ENCODE measurements at regions not wholly inside any gene's neighbourhood (a gene's known extent, or its start where the extent isn't known, plus 50 kb on each side); places are given as distances from the start of the nearest gene placed in this dataset.

DNA sequence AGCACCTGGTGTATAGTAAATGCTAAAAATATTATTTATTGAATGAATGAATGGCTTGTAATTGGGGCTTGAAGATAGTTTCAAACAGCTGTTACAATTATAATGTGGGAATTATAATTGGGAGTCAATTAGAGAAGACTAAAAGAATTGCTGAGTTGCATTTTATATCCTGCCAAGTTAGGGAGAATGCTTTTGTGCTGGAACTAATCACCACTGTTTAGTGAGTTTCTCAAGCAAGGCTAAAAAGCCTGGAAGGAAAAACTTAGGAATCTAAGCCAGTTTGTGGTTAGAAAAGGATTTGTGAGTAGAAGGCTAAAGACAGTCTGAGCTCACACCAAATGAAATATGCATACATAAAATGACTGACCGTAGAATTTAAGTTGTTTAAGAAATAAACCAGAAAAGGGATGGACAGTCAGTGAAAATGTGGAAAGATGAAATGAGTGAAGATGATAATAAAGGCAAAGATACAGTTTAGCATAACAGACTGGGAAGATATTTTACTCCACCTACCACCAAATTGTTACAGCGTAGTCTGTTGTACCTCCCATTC, 647.7 kb upstream of the FSHR start:
- no peak overlapping the region for H3K4me2 ChIP-seq
- ChIA-PET CTCF (interaction anchor here (1.0 to 2.5 kb wide), 2 partner anchors 20 to 342 kb away, joined by 3 to 6 read pairs; no protein-coding TSS in a partner anchor), POLR2A (no interaction called here)
- H3K79me2 ChIP-seq (ENCODE audit: insufficient read depth) = no peaks in the 10 kb centered on the region
- H3K27ac ChIP-seq (ENCODE audit: low read depth in 2 of 2, low read length in 1 of 2) = no peak overlapping the region
- no peaks in the 10 kb centered on the region for H3K9me2 ChIP-seq
- H4K20me1 ChIP-seq (ENCODE audit: insufficient read depth) = no peaks in the 10 kb centered on the region
- H3K9me3 ChIP-seq = no peaks in the 10 kb centered on the region
- WGBS (ENCODE audit: low lambda C conversion rate) = 51% methylated on average over 2 of the region's 2 CpGs
- no peak for DNase-seq
- H3K9ac ChIP-seq = no peak overlapping the region
- H3K4me3 ChIP-seq (ENCODE audit: low read depth in 2 of 2, low read length in 1 of 2) = no peak overlapping the region
- H3K36me3 ChIP-seq (replicated peaks in 1 of 2; ENCODE audit: control insufficient read depth in 1 of 2, insufficient read depth in 2 of 2, low read length in 1 of 2) = no peaks in the 10 kb centered on the region
- TF ChIP-seq TCF12 (IDR thresholded peaks at IDR 0.05) (no peak), RCOR1 (IDR thresholded peaks at IDR 0.05; ENCODE audit: low read length) (no peak), CHD2 (IDR thresholded peaks at IDR 0.05; ENCODE audit: low read length, partially characterized antibody) (no peak), EZH2phosphoT487 (IDR thresholded peaks at IDR 0.05; ENCODE audit: borderline replicate concordance, low read depth) (no peak), RXRA (IDR thresholded peaks at IDR 0.05; ENCODE audit: borderline replicate concordance, low read depth) (no peak), NFIC (IDR thresholded peaks at IDR 0.05; ENCODE audit: borderline replicate concordance) (no peak)
- TF ChIP-seq, protein P1, sequence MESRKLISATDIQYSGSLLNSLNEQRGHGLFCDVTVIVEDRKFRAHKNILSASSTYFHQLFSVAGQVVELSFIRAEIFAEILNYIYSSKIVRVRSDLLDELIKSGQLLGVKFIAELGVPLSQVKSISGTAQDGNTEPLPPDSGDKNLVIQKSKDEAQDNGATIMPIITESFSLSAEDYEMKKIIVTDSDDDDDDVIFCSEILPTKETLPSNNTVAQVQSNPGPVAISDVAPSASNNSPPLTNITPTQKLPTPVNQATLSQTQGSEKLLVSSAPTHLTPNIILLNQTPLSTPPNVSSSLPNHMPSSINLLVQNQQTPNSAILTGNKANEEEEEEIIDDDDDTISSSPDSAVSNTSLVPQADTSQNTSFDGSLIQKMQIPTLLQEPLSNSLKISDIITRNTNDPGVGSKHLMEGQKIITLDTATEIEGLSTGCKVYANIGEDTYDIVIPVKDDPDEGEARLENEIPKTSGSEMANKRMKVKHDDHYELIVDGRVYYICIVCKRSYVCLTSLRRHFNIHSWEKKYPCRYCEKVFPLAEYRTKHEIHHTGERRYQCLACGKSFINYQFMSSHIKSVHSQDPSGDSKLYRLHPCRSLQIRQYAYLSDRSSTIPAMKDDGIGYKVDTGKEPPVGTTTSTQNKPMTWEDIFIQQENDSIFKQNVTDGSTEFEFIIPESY (IDR thresholded peaks at IDR 0.05; ENCODE audit: borderline replicate concordance, low read depth) = no peak
- H2AFZ ChIP-seq (ENCODE audit: low read depth) = no peak overlapping the region
- H3K27me3 ChIP-seq (ENCODE audit: insufficient read depth) = no peaks in the 10 kb centered on the region
- H3F3A ChIP-seq (replicated peaks; ENCODE audit: insufficient read depth) = no peaks in the 10 kb centered on the region
- H3K4me1 ChIP-seq (ENCODE audit: control insufficient read depth in 1 of 2, insufficient read depth in 2 of 2, low read depth in 1 of 2, low read length in 1 of 2) = no peaks in the 10 kb centered on the region

DNA sequence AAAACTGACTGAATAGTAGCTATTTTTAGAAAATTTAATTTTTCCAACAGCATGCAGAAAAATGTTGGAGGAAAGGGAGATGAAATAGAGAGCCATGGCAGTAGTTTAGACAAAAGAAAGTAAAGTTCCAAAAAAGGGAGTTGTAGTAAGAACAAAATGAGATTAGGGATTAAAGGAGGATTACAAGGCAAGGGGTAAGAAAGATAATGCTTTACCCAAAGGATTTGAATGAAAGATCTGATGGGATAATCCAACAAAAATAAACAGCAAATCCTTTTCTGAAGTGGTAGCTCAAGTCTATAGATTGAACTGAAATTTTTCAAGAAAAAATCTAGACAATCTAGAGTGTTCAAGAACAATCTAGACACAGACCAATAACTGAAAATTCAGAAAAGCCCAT, 644.3 kb upstream of the FSHR start:
- ChIA-PET POLR2A (no interaction called here), CTCF (no interaction called here)
- Histone ChIP-seq H3K4me1 (ENCODE audit: control insufficient read depth in 1 of 2, insufficient read depth in 2 of 2, low read depth in 1 of 2, low read length in 1 of 2) (no peaks in the 10 kb centered on the region), H3F3A (replicated peaks; ENCODE audit: insufficient read depth) (no peaks in the 10 kb centered on the region), H3K27ac (ENCODE audit: low read depth in 2 of 2, low read length in 1 of 2) (no peak overlapping the region), H3K9me3 (no peaks in the 10 kb centered on the region), H3K9ac (no peak overlapping the region), H4K20me1 (ENCODE audit: insufficient read depth) (no peaks in the 10 kb centered on the region), H3K36me3 (replicated peaks in 1 of 2; ENCODE audit: control insufficient read depth in 1 of 2, insufficient read depth in 2 of 2, low read length in 1 of 2) (no peaks in the 10 kb centered on the region), H3K27me3 (ENCODE audit: insufficient read depth) (no peaks in the 10 kb centered on the region), H2AFZ (ENCODE audit: low read depth) (no peak overlapping the region), H3K4me2 (no peak overlapping the region), H3K79me2 (ENCODE audit: insufficient read depth) (no peaks in the 10 kb centered on the region), H3K4me3 (ENCODE audit: low read depth in 2 of 2, low read length in 1 of 2) (no peak overlapping the region), H3K9me2 (no peaks in the 10 kb centered on the region)
- no peak for TF ChIP-seq RXRA (IDR thresholded peaks at IDR 0.05; ENCODE audit: borderline replicate concordance, low read depth)
- no peak for TF ChIP-seq POLR2AphosphoS5 (IDR thresholded peaks at IDR 0.05; ENCODE audit: low read depth, low read length)
- TF ChIP-seq NFIC (IDR thresholded peaks at IDR 0.05; ENCODE audit: borderline replicate concordance) = no peak
- no peak for DNase-seq

DNA sequence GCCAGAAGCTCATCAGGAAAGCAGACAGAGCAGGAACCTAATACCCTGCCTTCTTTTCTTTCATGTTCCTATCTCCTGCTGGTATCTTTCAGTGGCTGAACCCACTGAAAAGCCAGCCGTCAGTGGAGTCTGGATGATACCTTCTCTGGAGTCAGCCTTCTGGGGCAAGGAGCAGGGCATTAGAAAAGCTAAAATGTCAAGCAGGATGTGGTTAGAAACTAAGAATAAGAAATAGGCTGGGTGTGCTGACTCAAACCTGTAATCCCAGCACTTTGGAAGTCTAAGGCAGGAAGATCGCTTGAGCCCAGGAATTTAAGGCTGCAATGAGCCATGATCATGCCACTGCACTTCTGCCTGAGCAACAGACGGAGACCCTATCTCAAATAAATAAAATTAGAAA, 642.0 kb upstream of the FSHR start:
- no peak for DNase-seq
- Histone ChIP-seq H3K4me1 (ENCODE audit: control insufficient read depth in 1 of 2, insufficient read depth in 2 of 2, low read depth in 1 of 2, low read length in 1 of 2) (no peaks in the 10 kb centered on the region), H3K9me3 (no peaks in the 10 kb centered on the region), H3K9ac (no peak overlapping the region), H3K9me2 (no peaks in the 10 kb centered on the region), H3K27ac (ENCODE audit: low read depth in 2 of 2, low read length in 1 of 2) (no peak overlapping the region), H3K4me2 (no peak overlapping the region), H4K20me1 (ENCODE audit: insufficient read depth) (no peaks in the 10 kb centered on the region), H3K79me2 (ENCODE audit: insufficient read depth) (no peaks in the 10 kb centered on the region), H3K36me3 (replicated peaks in 1 of 2; ENCODE audit: control insufficient read depth in 1 of 2, insufficient read depth in 2 of 2, low read length in 1 of 2) (no peaks in the 10 kb centered on the region), H2AFZ (ENCODE audit: low read depth) (no peak overlapping the region), H3F3A (replicated peaks; ENCODE audit: insufficient read depth) (no peaks in the 10 kb centered on the region), H3K27me3 (ENCODE audit: insufficient read depth) (no peaks in the 10 kb centered on the region), H3K4me3 (ENCODE audit: low read depth in 2 of 2, low read length in 1 of 2) (no peak overlapping the region)
- POLR2A ChIA-PET = no interaction called here
- CTCF ChIA-PET = no interaction called here
- WGBS (ENCODE audit: low lambda C conversion rate) = 26% methylated on average over 3 of the region's 3 CpGs
- no peak for TF ChIP-seq EZH2phosphoT487 (IDR thresholded peaks at IDR 0.05; ENCODE audit: borderline replicate concordance, low read depth)
- TF ChIP-seq RAD21 (IDR thresholded peaks at IDR 0.05; ENCODE audit: low read length) = no peak
- TF ChIP-seq FOSL2 (IDR thresholded peaks at IDR 0.05; ENCODE audit: borderline replicate concordance, low read depth) = no peak
- TF ChIP-seq, protein P2, sequence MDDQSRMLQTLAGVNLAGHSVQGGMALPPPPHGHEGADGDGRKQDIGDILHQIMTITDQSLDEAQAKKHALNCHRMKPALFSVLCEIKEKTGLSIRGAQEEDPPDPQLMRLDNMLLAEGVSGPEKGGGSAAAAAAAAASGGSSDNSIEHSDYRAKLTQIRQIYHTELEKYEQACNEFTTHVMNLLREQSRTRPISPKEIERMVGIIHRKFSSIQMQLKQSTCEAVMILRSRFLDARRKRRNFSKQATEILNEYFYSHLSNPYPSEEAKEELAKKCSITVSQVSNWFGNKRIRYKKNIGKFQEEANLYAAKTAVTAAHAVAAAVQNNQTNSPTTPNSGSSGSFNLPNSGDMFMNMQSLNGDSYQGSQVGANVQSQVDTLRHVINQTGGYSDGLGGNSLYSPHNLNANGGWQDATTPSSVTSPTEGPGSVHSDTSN (IDR thresholded peaks at IDR 0.05) = no peak
- no peak for TF ChIP-seq TAF1 (IDR thresholded peaks at IDR 0.05; ENCODE audit: borderline replicate concordance, low read depth, low read length)
- TF ChIP-seq, protein P3, sequence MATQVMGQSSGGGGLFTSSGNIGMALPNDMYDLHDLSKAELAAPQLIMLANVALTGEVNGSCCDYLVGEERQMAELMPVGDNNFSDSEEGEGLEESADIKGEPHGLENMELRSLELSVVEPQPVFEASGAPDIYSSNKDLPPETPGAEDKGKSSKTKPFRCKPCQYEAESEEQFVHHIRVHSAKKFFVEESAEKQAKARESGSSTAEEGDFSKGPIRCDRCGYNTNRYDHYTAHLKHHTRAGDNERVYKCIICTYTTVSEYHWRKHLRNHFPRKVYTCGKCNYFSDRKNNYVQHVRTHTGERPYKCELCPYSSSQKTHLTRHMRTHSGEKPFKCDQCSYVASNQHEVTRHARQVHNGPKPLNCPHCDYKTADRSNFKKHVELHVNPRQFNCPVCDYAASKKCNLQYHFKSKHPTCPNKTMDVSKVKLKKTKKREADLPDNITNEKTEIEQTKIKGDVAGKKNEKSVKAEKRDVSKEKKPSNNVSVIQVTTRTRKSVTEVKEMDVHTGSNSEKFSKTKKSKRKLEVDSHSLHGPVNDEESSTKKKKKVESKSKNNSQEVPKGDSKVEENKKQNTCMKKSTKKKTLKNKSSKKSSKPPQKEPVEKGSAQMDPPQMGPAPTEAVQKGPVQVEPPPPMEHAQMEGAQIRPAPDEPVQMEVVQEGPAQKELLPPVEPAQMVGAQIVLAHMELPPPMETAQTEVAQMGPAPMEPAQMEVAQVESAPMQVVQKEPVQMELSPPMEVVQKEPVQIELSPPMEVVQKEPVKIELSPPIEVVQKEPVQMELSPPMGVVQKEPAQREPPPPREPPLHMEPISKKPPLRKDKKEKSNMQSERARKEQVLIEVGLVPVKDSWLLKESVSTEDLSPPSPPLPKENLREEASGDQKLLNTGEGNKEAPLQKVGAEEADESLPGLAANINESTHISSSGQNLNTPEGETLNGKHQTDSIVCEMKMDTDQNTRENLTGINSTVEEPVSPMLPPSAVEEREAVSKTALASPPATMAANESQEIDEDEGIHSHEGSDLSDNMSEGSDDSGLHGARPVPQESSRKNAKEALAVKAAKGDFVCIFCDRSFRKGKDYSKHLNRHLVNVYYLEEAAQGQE (IDR thresholded peaks at IDR 0.05; ENCODE audit: low read depth, low read length) = no peak
- TF ChIP-seq NFIC (IDR thresholded peaks at IDR 0.05; ENCODE audit: borderline replicate concordance) = no peak
- no peak for TF ChIP-seq JUND (IDR thresholded peaks at IDR 0.05)
- TF ChIP-seq SIN3A (IDR thresholded peaks at IDR 0.05; ENCODE audit: borderline replicate concordance, low read depth, low read length) = no peak

All from SK-N-SH (cell line).